ENCODE measurements at regions not wholly inside any gene's neighbourhood (a gene's known extent, or its start where the extent isn't known, plus 50 kb on each side); places are given as distances from the start of the nearest gene placed in this dataset.

GRCh38 chr15:81427176-81427575 is 53.2 kb upstream of the TMC3 start (continued):
- TF ChIP-seq GTF2B (IDR thresholded peaks at IDR 0.05; ENCODE audit: extremely low read depth, insufficient read length): no peak
- TF ChIP-seq, protein P1, sequence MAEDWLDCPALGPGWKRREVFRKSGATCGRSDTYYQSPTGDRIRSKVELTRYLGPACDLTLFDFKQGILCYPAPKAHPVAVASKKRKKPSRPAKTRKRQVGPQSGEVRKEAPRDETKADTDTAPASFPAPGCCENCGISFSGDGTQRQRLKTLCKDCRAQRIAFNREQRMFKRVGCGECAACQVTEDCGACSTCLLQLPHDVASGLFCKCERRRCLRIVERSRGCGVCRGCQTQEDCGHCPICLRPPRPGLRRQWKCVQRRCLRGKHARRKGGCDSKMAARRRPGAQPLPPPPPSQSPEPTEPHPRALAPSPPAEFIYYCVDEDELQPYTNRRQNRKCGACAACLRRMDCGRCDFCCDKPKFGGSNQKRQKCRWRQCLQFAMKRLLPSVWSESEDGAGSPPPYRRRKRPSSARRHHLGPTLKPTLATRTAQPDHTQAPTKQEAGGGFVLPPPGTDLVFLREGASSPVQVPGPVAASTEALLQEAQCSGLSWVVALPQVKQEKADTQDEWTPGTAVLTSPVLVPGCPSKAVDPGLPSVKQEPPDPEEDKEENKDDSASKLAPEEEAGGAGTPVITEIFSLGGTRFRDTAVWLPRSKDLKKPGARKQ (CRISPR knock-in tag; IDR thresholded peaks at IDR 0.05): no peak

DNA sequence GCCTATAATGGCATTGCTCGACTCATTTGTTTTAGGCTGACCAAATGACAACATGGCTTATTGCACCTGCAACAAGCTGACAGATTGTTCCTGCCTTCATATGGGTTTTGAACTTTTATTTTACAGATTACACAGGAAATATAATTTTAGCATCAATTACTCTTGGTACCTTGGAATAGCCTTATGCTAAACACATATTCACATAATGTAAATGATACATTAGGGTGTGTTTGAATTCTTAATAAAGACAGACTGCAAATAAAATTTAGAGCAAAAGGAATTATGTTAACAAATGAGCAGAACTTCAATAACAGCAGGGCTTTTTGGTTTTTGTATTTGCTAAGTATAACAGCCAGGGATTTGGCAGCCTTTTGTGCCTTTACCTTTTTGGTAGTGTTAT is 51.9 kb upstream of the TMC3 start:
- no peaks in the 10 kb centered on the region for H4K20me1 ChIP-seq (replicated peaks; ENCODE audit: control insufficient read depth, insufficient read depth, low read length)
- ChIA-PET CTCF (ENCODE audit: low intra/inter-chr PET ratio) (no interaction called here), POLR2A (no interaction called here)
- H3K79me2 ChIP-seq (ENCODE audit: control insufficient read depth, insufficient read depth, low read length): no peaks in the 10 kb centered on the region
- H3K36me3 ChIP-seq (ENCODE audit: control insufficient read depth, insufficient read depth, low read length): no peaks in the 10 kb centered on the region
- no peak overlapping the region for H3K27ac ChIP-seq (ENCODE audit: extremely low read depth, low read depth, low read length)
- no peaks in the 10 kb centered on the region for H3K9me3 ChIP-seq (replicated peaks; ENCODE audit: control insufficient read depth, insufficient read depth, low read depth, low read length)
- H3K4me3 ChIP-seq: no peak overlapping the region
- no peaks in the 10 kb centered on the region for H3K9me1 ChIP-seq (ENCODE audit: control insufficient read depth, insufficient read depth, low read length)
- no peak for FAIRE-seq
- no TSS peak for BruUV-seq (replicated peaks)
- DNase-seq (ENCODE audit: extremely low read depth in 1 of 4, low spot score in 3 of 4): no peak
- no peak for ATAC-seq
- in situ Hi-C loops (cut with MboI) (no loop called here), intact Hi-C loops (cut with micrococcal nuclease) (no loop called here)
- H3K4me1 ChIP-seq (replicated peaks in 1 of 2; ENCODE audit: control insufficient read depth in 2 of 2, insufficient read depth in 2 of 2, low read length in 2 of 2): no peaks in the 10 kb centered on the region
- H3K9ac ChIP-seq (ENCODE audit: insufficient read depth in 1 of 2, low read depth in 2 of 2, low read length in 2 of 2): no peak overlapping the region
- no peak overlapping the region for H3K4me2 ChIP-seq (ENCODE audit: insufficient read depth, low read length)
- 0% methylated on average over 1 of the region's 1 CpG for WGBS (ENCODE audit: insufficient coverage, low coverage, missing lambda C conversion rate)
- H2AFZ ChIP-seq (ENCODE audit: low read depth, low read length): no peak overlapping the region
- H3K27me3 ChIP-seq (ENCODE audit: control insufficient read depth in 2 of 2, insufficient read depth in 2 of 2, low read length in 2 of 2): peaks cover 0 to 2% of the 10 kb centered on the region in 2 experiments; a peak in 1 of 5 replicates
- TF ChIP-seq CBX1 (IDR thresholded peaks at IDR 0.05; ENCODE audit: low read depth) (no peak), MTA1 (IDR thresholded peaks at IDR 0.05; ENCODE audit: borderline replicate concordance) (no peak), RAD51 (IDR thresholded peaks at IDR 0.05; ENCODE audit: borderline replicate concordance, low read depth) (no peak), RBM34 (IDR thresholded peaks at IDR 0.05; ENCODE audit: borderline replicate concordance, insufficient read depth, low read length) (no peak), CCAR2 (IDR thresholded peaks at IDR 0.05; ENCODE audit: low read depth, low read length) (no peak), SMARCA4 (IDR thresholded peaks at IDR 0.05) (no peak)
- TF ChIP-seq, protein P2, sequence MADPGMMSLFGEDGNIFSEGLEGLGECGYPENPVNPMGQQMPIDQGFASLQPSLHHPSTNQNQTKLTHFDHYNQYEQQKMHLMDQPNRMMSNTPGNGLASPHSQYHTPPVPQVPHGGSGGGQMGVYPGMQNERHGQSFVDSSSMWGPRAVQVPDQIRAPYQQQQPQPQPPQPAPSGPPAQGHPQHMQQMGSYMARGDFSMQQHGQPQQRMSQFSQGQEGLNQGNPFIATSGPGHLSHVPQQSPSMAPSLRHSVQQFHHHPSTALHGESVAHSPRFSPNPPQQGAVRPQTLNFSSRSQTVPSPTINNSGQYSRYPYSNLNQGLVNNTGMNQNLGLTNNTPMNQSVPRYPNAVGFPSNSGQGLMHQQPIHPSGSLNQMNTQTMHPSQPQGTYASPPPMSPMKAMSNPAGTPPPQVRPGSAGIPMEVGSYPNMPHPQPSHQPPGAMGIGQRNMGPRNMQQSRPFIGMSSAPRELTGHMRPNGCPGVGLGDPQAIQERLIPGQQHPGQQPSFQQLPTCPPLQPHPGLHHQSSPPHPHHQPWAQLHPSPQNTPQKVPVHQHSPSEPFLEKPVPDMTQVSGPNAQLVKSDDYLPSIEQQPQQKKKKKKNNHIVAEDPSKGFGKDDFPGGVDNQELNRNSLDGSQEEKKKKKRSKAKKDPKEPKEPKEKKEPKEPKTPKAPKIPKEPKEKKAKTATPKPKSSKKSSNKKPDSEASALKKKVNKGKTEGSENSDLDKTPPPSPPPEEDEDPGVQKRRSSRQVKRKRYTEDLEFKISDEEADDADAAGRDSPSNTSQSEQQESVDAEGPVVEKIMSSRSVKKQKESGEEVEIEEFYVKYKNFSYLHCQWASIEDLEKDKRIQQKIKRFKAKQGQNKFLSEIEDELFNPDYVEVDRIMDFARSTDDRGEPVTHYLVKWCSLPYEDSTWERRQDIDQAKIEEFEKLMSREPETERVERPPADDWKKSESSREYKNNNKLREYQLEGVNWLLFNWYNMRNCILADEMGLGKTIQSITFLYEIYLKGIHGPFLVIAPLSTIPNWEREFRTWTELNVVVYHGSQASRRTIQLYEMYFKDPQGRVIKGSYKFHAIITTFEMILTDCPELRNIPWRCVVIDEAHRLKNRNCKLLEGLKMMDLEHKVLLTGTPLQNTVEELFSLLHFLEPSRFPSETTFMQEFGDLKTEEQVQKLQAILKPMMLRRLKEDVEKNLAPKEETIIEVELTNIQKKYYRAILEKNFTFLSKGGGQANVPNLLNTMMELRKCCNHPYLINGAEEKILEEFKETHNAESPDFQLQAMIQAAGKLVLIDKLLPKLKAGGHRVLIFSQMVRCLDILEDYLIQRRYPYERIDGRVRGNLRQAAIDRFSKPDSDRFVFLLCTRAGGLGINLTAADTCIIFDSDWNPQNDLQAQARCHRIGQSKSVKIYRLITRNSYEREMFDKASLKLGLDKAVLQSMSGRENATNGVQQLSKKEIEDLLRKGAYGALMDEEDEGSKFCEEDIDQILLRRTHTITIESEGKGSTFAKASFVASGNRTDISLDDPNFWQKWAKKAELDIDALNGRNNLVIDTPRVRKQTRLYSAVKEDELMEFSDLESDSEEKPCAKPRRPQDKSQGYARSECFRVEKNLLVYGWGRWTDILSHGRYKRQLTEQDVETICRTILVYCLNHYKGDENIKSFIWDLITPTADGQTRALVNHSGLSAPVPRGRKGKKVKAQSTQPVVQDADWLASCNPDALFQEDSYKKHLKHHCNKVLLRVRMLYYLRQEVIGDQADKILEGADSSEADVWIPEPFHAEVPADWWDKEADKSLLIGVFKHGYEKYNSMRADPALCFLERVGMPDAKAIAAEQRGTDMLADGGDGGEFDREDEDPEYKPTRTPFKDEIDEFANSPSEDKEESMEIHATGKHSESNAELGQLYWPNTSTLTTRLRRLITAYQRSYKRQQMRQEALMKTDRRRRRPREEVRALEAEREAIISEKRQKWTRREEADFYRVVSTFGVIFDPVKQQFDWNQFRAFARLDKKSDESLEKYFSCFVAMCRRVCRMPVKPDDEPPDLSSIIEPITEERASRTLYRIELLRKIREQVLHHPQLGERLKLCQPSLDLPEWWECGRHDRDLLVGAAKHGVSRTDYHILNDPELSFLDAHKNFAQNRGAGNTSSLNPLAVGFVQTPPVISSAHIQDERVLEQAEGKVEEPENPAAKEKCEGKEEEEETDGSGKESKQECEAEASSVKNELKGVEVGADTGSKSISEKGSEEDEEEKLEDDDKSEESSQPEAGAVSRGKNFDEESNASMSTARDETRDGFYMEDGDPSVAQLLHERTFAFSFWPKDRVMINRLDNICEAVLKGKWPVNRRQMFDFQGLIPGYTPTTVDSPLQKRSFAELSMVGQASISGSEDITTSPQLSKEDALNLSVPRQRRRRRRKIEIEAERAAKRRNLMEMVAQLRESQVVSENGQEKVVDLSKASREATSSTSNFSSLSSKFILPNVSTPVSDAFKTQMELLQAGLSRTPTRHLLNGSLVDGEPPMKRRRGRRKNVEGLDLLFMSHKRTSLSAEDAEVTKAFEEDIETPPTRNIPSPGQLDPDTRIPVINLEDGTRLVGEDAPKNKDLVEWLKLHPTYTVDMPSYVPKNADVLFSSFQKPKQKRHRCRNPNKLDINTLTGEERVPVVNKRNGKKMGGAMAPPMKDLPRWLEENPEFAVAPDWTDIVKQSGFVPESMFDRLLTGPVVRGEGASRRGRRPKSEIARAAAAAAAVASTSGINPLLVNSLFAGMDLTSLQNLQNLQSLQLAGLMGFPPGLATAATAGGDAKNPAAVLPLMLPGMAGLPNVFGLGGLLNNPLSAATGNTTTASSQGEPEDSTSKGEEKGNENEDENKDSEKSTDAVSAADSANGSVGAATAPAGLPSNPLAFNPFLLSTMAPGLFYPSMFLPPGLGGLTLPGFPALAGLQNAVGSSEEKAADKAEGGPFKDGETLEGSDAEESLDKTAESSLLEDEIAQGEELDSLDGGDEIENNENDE (IDR thresholded peaks at IDR 0.05; ENCODE audit: low read depth, low read length): no peak
